Middle frontal gyrus (tissue), 1 donor: ENCODE measurements at regions not wholly inside any gene's neighbourhood (a gene's known extent, or its start where the extent isn't known, plus 50 kb on each side); places are given as distances from the start of the nearest gene placed in this dataset.
A peak's percentile ranks its signal among the peaks of the same experiment; 100 is the strongest.

Experiments used
- DNase-seq: peaks from one replicate; pipeline ENCODE4 v3.0.0-alpha.2; 2015; ENCODE audit warnings: low spot score; ENCODE audit errors: extremely low spot score

DNA sequence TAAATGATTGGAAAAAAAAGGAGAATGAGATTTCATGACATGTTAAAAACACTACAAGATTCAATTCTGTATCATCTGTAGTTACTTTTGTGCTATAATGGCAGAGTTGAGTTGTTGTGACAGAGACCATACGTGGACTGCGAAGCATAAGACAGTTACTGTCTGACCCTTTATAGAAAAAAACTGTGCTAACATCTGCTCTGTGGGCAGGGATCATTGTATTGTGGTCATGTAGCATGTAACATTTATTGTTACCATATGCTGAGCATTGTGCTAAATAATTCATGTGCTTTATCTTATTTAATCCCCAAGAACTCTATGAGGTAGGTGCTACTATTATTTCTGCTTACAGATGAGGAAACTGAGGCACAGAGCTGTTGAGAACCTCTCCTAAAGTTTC lies 147.3 kb upstream of the HMHB1 start:
- DNase-seq, result no peak

DNA sequence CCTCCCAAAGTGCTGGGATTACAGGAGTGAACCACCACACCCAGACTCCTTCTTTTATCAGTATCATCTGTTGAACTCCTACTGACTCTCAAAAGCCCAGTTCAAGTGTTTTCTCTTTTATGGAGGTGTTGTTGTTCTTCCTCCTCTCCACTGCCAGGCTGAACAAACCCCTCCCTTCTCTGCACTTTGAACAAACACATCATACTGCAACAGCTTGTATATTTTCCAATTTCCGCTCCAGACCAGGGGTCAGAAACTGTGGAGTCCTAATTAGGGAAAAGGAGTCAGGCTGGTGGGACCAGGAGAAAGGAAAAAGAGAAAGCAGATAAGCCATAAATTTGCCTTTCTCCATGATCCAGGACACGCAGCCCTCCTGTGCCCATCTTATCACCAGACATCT lies 148.1 kb upstream of the HMHB1 start:
- no peak for DNase-seq

DNA sequence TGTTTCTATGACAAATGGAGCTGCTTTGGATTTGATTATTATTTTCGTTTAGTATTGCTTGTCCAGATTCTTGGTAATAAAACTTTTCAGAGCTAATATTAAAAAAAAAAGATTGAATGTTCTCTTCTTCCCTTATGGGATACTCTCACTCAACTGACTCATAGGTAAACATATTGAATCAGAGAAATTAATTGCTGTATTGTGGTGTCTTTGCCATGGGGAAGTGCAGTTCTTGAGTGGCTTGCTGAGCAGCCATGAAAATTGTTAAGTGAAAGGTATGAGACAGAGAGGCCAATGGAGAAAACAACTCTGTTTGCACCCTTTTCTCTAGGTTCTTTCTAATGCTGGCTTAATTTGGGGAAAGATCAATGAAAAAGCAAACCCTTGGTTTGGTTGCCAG lies 149.9 kb upstream of the HMHB1 start:
- DNase-seq, result no peak

DNA sequence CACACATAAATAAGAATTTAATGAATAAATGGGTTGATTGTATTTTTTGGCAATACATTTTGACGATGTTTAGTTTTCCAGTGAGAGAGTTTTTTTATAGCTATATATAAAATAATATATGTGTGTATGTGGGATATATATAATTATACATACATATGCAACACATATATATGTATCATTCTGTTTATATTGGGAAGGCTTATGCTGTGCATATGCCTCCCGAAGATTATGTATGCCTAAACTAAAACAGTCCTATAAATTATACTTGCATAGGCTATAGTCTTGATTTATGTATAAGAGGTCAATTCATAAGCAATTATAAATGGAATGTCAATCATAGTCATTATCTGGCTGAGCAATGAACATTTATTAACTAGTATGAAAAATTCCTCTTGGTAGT lies 151.3 kb upstream of the HMHB1 start:
- no peak for DNase-seq

DNA sequence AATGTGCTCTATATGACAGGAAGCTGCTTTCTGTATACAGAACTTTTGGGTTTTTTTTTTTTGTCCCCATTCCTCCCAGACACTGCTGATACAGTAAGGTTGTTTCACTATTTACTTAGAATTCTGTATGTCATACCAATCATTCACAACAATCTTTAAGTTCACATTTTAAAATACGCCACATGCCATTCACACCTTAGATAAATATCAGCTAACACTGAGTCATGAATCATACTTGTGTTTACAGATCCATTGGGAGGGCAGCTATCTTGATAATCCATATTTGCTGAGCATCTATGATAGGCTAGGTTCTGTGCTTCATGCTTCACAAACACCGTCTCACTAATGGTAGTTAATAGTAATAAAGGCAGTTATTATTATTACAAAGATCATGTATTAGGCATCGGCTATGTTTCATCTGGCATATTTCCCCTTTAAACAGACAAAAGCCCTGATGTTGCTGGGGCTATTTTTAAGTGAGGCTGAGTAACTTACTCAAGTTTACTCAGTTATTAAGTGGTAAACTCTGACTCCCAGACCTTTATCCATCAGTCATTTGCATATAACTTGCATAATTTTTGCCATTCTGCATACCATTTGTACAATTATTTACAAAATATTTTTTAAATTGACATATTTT lies 152.2 kb upstream of the HMHB1 start:
- DNase-seq, result no peak

DNA sequence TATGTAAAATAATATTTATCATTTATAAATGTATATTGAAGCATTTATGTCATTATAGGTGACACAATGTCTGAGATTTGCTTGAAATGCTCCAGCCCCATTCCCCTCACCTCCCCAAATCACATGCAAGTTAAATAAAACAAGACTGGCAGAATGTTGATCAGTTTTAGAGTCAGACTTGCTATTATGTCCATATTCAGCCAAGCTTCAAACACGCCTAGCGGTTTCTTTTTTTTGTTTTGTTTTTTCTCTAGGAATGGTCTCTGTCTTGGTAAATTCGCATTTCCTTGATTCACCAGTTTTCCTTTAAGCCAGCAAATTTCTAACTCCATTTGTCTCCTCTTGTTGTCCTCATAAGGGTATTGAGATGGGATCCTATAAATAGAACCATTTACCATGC lies 153.0 kb upstream of the HMHB1 start:
- no peak for DNase-seq

DNA sequence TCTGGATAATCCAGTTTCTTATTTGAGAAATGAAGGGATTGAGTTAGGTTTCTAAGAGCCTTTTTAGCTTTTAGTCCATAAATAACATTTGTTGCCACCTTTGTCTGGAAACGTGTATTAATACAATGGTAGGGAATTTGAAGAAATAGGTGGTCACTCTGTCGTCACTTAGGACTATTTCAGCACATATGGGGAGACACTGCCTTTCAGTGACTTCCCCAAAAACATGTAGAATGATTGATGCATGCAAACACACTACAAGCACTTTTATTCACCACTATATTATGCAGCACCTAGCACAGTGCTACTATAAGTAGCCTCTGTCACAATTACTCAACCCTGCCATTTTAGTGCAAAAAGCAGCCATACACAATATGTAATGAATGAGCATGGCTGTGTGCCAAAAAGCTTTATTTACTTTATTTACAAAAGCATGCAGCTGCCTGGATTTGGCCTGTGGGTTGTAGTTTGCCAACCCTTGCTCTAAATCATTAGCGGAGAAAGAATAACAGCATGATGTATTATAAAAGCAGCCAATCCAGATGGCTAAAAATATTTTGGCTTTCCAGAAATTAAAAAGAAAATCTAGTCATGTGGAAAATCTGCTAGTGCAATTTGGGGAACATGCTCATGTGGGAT lies 154.2 kb upstream of the HMHB1 start:
- no peak for DNase-seq

DNA sequence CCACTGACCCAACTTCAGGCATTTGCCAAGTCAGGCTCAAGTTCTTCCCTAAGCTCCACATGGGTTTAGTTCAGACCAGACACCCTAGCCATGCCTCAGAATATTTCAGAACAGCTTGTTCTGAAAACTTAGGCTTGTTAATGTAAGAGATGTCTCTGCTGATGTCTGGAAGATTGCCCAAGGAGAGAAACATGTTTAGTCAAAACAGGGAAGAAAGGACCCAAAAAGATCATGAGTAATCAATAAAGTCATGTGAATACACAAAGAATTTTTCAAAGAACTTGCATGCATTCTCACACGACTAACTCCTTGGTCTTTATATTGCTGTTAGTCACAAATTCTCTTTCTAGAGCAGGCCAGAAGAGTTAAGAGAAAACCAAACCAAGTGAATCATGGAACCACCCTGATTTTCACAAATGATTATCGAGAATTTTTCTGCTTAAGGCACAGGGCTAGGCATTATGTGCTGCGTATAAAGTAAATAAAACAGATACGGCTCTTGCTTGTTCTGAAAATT lies 158.1 kb upstream of the HMHB1 start:
- no peak for DNase-seq

DNA sequence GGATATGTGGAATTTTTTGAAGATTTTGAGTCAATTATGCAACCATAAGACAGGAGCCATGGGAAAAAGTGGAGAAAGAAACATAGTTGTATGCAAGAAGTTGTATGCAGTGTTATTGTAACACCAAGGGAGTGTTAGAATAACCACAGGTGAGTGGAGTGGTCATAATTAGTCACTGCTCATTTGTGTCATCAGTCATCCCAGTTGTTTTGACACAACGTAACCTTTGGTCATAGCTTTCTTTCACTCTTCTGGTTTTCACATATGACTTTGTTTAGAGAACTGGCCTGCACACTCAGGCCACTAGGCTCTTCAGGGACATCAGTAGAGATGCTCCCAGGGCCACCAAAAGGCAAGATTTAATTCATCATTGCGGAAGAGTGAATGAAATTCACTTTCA lies 158.7 kb upstream of the HMHB1 start:
- DNase-seq, result no peak

DNA sequence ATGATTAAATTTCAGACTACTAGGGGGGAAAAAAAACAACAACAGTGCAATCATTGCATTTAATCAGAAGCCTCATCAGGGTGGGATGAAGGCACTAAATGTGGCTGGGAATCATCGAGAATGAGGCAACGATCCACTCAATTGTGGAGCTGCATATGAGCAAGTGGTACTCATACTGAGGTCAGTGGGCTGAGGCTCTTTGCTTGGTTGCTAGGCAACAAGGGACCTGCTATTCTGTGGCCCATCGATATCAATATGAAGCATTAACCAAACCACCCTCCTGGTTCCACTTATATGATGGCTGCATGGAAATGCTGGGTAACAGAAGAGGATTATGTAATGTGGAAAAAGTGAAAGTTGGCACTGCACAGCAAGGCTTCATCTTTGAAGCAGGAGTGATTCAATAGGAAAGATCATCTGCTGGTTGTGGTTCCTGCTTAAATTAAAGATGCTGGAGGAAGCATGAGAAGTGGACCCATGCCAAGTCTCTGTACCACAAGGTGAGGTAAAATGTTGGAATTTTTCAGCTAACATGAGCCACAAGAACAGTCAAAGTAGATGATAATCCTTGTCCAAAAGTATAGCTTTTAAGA lies 159.8 kb upstream of the HMHB1 start:
- peak; percentile 23 for DNase-seq

DNA sequence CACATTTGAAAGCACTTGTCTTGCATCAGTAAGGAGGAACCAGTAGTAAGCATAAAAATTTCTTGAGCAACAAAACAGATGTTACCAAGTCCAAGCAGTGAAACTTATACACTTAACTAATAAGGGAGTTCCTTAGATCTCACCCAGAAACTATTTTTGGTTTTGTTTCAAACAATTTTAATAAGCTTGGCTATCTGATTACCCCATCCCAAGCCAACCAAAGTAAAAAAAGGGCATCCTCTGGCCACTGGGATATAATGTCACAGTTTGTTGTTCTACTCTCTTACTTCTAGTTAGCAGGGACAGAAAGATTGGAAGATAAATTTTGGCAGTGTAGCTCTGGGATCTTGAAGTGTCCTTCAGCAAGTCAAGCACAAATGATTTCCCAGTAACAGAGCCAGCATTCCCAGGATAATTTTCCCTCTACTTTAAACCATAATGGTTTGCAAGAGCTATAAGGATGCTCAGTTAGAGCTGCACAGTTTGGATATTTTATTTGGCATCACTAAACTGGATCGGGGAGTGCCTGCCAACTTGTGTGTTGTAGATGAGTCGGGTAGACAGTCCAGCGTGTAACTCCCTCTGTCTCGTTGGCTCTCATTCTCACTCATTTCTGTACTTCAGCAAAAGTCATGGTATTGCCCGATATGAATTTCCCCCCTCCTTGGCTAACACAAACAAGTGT lies 161.9 kb upstream of the HMHB1 start:
- peak; percentile 34 for DNase-seq

DNA sequence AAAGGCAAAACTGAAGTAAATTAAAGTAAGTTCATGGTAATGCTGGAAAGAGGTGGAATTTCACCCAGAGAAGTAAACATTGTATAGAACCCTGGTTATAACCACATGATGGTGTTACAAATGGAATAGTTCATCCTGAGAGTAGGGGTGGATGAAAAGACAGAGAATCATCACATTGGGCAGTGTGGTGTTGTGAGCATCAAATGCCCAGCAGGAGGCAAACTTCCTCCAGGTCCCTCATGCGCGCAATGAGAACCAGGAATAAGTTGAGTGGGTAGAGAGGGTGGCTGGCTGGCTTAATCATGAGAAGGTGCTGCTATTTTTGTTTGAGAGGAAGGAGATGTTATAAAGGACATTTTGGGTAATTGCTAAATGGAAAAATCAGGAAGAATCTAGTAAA lies 163.3 kb upstream of the HMHB1 start:
- no peak for DNase-seq

DNA sequence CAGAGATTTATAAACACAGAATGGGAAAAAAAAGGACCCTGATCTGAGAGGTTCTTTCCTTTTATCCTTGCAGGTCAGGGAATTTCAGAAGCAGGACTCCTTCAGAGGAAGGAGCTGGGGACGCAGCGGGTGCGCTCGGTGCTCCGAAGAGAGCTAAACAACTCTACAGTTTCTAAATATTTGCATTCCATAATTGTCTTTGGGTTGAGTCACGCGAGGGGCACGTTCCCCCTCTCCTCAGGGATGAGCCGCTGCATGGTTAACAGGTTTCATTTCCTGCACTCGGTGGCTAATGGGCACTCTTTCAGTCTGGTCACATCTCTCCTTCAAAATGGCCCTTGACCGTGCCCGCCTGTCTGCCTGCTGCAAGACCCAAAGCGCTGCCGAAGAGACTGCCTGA lies 165.0 kb upstream of the HMHB1 start:
- DNase-seq, result no peak

DNA sequence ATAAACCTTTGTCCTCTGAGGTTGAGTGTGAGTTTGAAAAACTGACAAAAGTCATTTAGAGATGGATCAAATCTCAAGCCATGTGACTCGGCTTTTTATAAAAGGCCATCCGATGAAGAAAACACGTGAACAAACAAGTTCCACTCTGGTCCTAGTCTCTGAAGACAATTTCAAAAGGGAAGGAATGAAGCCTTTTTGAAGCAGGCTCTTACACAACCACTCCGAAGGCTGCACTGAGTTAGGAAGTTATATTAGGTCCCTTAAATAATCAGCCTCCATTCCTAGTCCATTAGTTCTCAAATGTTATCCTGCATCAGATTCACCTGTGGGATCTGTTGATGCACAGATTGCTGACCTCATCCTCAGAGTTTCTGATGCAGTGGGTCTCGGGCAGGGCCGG lies 166.6 kb upstream of the HMHB1 start:
- DNase-seq, result no peak

DNA sequence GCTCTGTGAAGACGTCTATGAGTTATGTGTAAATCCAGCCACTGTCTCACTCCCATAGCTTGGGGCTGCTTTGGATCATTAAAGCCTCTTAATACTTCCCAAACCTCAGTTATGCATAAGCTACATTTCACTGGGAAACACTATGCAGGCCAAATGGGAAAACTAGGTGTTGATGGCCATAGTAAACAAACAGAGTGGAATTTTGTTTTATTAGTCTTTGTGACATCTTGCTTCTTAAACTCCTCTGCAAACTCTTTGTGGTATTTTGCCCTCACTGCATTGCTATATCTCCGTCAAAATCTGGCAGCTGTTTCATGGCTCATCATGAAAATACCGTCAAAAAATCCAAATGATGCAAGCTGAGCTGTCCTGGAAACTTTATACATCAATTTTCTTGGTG lies 167.2 kb upstream of the HMHB1 start:
- DNase-seq, result no peak

DNA sequence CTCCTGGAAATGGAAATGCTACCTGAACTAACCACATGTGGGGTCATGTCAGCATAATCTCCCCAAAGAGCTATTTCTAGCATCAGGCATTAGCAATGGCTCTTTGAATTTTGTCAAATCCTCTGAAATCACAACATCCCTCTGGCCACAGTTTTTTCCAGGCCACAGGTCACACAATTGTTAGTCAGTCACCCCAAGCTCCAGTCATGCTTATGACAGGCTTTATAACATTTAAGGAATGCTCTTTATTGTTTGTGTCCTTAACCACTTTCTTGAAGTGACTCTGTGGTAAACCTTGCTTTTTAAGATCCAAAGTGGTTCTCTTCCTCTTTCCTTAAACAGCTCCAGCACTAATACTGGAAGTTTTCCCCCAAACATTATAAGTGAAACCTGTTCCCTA lies 169.2 kb upstream of the HMHB1 start:
- DNase-seq, result no peak

DNA sequence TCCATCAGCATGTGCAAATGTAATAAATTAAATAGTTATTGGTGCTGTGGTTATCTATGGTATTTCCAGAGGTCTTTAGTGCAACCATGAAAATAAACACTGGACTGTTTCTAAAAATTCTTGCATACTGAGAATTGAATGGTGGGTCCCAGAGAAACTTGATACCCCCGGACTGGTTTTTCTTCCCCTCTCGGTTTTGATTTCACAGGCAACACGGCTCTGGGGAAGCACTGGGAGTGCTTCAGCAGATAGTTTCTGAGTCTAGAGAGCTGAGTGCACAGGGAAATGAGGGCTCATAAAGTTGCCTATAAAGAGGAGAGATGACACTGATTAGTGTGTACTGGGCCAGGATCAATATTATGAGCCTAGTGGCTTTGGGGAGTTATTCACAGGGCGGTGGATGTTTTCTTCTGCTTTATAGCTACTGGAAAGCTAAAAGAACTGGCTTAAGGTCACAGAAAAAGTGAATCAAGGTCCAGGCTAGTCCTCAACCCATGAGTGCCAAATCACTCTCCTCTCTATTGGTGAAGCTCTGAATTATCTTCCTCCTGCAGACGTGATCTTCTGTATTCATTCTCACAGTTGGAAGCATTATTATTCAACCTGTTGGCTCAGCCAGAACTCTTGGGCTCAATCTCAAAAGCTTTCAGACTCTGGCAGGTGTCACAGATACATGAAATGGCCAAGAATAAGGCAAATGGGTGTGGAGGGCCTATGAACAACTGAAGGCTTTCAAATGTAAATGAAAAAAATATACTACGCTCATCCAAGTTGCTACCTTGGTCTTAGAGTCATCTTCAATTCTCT lies 170.2 kb upstream of the HMHB1 start:
- no peak for DNase-seq

DNA sequence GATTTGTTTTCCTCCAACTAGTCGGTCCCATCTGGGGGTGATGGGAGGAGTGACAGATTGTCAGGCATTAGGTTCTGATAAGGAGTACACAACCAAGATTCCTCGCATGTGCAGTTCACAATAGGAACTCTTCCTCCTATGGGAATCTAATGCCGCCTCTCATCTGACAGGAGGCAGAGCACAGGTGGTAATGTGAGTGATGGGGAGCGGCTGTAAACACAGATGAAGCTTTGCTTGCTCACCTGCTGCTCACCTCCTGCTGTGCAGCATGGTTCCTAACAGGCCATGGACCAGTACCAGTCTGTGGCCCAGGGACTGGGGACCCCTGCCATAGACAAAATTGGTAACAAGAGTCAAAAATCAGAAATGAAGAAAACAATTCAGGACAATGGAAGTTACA lies 173.3 kb upstream of the HMHB1 start:
- DNase-seq, result no peak

DNA sequence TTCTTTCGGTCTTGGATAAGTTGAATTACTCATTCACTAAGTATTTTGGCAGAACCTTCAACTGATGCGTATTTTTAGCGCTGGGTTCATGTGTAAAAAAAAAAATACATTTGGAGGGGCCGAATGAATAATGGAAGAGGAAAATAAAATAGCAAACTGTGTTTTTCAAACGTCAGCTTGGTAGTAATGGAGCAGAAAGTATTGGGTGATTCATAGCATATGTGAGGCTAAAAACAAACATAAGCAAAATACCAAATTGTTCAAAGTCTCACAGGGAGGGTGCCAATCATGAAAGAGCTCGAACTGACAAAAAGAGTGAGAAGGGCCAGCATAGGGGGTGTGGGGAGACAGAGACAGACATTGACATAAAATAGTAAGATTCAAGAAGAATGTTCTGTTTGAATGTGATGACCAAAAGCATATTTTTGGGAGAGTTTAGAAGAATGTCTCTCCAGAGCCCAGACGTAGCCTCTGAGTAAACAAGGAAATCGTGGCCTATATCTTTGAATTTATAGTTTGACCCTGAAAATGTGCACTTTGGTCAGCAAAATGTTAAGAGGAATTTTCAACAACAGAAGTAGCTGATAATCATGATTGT lies 174.9 kb upstream of the HMHB1 start:
- no peak for DNase-seq

DNA sequence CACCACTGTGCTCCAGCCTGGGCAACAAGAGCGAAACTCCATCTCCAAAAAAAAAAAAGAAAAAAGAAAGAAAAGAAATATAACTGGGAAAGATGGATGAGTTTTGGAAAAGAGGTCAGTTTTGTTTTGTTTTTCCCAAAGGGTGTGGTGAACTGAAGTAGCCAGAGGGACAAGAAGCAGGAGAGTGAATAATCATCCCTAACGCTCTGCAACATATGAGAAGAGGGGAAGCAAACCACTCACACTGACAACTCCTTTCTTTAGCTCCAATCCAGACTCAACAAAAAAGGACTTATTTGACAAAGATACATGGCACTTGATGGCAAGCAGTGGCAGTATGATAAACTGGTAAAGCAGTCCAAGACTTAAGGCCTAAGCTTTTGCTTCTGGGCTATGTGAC lies 176.1 kb upstream of the HMHB1 start:
- no peak for DNase-seq

DNA sequence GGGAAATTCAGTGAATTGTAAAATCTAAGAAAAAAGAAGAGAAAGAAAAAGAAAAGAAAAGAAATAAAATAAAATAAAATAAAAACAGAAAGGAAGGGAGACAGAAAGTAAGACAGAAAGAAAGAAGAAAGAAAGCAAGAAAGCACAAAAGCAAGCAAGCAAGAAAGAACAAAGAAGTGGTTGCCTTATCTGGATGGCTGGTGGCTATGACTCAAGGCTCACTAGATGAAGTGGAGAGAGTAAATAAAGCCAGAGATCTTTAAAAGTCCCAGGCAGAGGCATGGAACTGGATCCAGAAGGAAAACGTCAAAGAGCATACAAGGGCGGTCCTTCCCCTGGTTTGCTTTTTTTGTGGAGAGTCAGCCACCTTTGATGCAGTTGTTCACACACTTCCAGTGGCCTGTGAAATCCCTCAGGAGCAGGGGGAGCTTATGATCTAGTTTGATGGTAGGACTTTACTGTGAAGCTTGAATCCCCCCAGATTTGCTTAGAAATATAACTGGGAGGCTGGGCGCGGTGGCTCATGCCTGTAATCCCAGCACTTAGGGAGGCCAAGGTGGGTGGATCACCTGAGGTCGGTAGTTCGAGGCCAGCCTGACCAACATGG lies 176.7 kb upstream of the HMHB1 start:
- no peak for DNase-seq
